Esophagus squamous epithelium (tissue), 4 donors: ENCODE measurements at regions not wholly inside any gene's neighbourhood (a gene's known extent, or its start where the extent isn't known, plus 50 kb on each side); places are given as distances from the start of the nearest gene placed in this dataset.

Source experiments
- CTCF ChIP-seq, 6 experiments: fragments of 450-650 bp in 4 of 6; fragments of 200-600 bp in 2 of 6; sonication (generic) in 2 of 6; IDR thresholded peaks; one replicate each; pipeline ENCODE4 v1.5.1; 2016 to 2019; ENCODE audit warnings: antibody characterized with exemption in 6 of 6, mild to moderate bottlenecking in 4 of 6, moderate library complexity in 4 of 6
- POLR2A ChIP-seq, 4 donors: fragments of 450-650 bp; IDR thresholded peaks; one replicate each; pipeline ENCODE4 v1.6.1; 2017; ENCODE audit warnings: antibody characterized with exemption in 4 of 4, mild to moderate bottlenecking in 4 of 4, moderate library complexity in 3 of 4

GRCh38 chr10:110361800-110362456 is 57.2 kb upstream of the SMNDC1 start:
- TF ChIP-seq CTCF (IDR thresholded peaks at IDR 0.05) (no peak), POLR2A (IDR thresholded peaks at IDR 0.05) (no peak)
